ENCODE measurements at regions not wholly inside any gene's neighbourhood (a gene's known extent, or its start where the extent isn't known, plus 50 kb on each side); places are given as distances from the start of the nearest gene placed in this dataset.
"Not testable (repeated sequence)": the region's sequence is repeated elsewhere in the genome, so short reads cannot be mapped to it uniquely, and the experiment has no call there.

DNA sequence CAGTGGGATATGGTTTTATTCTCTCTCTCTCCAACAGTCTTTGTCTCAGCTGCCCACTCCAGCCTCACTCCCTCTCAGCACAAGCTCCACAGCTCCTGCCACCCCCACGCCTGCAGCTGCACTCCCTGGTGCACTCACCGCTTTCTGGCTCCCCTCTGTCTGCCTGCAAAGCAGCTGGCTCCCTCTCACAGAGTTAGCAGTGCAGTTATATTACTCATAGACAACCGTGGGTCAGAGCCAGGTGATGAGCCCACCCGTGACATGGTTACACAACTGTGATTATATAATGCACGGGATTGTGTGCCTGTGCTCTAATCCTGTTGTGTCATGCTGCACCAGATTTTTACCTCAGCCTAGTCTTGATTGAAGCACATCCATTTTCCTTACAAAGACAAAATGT lies 276.9 kb upstream of the CHAC2 start:
- no peak for DNase-seq

DNA sequence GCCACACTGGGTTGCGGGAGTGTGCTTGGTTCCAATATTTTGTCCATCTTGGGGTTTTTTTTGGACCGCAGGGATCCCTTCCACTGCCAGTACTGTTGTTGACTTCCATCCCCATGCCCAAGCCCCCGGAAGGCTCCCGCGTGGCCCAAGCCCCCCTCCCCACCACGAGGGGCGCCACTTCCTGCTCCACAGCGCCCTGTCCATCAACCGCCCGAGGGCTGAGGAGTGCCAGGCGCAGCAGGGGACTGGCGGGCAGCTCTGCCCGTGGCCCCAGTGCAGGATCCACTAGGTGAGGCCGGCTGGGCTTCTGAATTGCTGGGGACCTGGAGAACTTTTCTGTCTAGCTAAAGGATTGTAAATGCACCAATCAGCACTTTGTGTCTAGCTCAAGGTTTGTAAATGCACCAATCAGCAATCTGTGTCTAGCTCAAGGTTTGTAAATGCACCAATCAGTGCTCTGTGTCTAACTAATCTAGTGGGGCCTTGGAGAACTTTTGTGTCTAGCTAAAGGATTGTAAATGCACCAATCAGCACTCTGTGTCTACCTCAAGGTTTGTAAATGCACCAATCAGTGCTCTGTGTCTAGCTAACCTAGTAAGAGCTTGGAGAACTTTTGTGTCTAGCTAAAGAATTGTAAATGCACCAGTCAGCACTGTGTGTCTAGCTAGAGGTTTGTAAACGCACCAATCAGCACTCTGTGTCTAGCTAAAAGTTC lies 281.3 kb upstream of the CHAC2 start:
- not testable (repeated sequence) for DNase-seq

DNA sequence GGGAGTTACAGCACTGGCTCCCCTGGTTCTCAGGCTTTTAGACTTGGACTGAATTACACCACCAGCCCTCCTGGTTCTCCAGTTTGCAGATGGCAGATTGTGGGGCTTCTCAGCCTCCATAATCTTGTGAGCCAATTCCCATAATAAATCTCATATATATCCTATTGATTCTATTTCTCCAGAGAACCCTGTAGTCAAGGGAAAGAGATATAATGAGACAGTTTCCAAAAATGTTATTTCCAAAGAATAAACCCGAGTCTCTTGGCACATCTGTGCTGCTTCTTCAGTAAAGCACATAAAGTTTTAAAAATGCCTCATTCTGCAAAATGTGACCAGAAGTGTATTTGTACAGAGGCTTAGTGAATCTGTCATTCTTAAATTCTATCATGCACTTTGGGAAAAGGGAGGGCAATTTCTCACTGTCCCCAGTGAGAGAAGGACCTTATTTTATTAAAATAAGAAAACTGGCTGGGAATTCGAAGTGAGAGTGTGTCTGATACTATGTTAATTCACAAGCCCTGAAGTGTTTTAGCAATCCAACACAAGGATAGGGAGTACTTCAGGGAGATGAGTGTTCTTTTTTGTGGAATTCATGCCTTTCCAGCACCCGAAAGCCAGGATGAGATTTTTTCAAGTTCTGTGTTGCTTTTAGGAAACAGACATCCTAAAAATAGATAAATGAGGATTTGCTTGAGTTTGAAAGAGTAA lies 282.4 kb upstream of the CHAC2 start:
- no peak for DNase-seq

DNA sequence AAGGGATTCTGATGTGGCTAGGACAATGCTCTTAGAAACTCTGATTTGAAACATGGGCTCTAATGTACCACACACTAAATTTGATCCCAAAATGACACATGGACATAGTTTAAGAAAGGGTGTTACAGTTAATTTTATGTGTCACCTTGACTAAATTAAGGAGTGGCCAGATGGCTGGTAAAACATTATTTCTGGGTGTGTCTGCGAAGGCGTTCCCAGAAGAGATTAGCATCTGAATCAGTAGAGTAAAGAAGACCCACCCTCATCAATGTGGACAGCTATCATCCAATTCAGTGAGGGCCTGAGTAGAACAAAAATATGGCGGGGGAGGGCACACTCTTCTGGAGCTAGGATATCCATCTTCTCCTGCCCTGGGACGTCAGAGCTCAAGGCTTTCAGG lies 283.1 kb upstream of the CHAC2 start:
- peak; percentile 25 for DNase-seq

DNA sequence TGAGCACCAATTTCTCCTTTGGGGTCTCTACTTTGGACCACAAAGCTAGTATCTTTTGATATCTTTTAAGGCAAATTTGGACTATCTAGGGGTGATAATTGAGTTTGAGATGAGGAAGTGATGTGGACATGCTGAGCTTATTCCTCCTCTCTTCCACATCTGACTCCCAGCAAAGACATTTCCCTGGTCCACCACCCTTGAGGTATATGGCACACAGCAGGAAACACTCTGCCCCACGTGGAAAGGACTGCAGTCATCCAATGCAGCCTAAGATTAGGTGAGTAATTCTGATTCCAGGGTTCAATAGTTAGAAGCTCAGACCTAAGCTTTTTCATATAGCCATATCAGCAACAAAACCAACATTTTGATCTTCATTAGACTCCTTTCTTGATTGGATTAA lies 290.1 kb upstream of the CHAC2 start:
- no peak for DNase-seq

DNA sequence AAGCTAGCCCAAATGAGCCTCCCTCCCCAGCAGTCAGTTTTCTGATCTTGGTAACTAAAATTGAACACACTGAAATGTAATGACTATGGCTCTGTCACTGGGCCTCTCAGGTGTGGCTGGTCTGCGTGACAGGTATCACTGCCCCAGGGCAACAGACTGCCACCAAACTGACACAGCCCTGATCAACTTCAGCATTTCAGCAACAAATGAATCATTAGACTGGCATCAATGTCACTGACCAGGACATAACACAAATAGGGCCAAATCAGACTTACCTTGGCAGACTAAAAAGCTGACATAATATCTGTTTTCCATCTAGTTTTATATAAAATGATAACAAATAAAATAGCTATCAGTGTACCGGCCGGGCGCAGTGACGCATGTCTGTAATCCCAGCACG lies 290.8 kb upstream of the CHAC2 start:
- no peak for DNase-seq

DNA sequence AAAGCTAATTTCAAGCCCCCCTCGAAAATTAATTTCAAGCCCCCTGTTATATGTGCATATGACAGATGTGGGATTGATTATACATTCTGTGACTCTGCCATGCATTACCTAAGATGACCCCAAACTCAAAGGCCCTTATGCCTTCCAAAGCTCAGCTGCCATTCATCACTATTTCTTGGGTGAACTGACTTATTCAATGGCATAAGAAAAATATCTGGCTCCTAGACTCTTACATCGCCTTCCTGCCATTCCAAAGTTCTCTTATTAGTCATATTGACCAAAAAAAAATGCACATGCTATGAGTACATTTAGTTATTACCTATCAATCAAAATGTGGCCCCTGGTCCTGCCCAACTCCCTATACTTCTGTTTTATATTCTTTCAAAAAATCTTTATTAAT lies 291.8 kb upstream of the CHAC2 start:
- DNase-seq: no peak

DNA sequence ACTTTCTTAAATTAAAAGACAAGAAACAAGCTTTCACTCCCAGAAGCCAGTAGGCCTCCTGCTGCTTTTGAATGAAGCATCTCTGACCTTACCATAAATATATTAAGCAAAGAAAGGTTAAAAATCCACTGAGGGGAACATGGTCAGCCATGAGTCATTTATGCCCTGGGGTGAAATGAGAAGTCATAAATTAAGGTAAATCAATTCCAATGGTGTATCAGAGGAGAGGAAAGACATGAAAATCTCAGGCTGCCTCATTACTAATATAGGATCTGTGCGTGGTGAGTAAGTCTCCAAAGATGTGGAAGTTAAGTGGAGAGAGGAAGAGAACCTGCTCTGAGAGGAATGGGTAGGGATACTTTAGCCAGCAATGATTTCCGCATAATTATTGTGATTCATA lies 292.3 kb upstream of the CHAC2 start:
- DNase-seq: no peak

DNA sequence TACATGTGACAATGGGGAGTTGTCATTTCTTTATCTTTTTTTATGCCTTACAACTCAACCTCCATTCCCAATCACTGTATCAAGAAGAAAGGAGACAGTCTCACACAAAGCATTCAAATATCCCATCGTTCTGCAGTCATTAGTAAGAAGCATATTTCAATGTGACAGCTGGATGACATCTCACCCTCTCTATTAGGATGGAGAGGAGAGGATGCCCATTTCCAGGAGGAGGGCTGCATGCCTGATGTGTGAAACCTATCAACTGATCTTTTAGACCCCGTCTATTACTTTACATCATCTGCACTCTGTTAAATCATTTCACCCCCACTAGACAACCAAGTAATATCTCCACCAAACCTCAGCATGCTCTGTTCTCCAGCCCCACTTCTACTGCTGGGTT lies 292.7 kb upstream of the CHAC2 start:
- no peak for DNase-seq

DNA sequence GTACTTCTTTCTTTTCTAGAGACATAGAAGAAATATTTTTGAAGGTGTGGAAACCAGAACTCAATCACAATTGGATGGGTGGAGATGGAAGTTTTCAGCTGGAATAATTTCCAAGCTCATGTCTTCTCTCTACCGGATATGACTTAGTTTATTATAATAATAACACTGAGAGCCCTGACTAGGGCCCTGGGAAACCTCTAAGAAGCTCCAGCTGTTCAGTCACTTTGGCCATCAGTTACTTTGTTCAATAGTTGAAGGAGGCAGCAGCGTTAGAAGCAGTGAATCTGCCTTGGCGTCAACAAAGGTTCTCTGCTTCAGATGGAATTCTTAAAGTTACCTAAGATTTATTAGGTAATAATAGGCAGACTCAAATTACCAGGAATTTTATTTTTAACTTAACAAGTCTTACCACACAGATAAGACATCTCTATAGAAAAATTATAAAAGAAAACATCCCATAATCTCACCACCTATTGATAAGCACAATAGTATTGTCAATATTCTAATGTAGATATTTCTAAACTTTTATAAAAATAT lies 293.8 kb upstream of the CHAC2 start:
- DNase-seq: no peak

DNA sequence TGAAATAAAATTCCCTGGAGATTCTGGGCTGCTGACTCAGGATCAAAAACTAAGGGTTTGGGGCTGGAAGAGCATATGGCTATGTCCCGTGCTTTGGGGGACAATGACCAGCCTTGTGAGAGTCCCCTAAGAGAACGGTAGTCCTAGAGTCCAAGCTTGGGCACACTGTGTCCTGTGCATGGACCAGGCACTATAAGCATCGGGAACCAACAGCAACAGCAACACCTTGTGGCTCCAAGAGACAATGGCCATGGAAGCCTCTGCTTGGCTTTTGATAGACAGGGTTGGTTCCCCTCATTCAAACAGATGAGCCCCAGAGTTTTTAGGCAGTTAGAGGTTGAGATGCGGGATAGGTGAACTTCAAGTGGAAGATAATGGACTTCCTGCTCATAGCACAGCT lies 294.4 kb upstream of the CHAC2 start:
- no peak for DNase-seq

DNA sequence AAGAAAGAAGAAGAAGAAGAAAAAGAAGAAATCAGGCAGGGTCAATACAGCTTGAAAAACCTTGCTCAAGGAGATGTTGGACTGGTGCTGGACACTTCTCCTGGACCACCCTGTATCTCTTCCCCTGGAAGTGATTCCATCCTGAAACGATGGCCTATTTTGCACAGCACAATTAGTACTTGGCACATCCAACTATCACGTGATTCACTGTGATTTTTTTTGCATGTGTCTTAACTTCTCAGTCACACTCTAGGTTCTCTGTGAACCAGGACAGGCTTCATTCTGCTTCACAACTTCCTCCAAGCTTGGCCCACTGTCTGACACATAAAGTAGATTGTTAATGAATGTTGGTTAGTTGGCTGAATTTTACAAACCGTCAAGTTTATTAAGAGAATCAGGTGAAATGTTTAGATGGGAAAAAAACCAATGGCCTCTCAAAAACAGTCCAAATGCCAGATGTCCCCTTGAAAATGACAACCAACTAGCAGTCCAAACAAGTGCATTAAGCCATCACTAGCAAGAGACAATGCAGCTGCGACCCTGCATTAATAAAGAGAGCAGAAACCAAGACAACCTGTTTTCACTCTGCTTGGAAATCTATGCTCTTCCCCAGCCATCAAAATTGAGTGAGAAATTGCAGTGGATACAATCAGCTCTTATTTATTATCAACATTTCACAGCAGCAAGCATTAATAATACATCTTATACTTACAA lies 300.0 kb upstream of the CHAC2 start:
- no peak for DNase-seq

DNA sequence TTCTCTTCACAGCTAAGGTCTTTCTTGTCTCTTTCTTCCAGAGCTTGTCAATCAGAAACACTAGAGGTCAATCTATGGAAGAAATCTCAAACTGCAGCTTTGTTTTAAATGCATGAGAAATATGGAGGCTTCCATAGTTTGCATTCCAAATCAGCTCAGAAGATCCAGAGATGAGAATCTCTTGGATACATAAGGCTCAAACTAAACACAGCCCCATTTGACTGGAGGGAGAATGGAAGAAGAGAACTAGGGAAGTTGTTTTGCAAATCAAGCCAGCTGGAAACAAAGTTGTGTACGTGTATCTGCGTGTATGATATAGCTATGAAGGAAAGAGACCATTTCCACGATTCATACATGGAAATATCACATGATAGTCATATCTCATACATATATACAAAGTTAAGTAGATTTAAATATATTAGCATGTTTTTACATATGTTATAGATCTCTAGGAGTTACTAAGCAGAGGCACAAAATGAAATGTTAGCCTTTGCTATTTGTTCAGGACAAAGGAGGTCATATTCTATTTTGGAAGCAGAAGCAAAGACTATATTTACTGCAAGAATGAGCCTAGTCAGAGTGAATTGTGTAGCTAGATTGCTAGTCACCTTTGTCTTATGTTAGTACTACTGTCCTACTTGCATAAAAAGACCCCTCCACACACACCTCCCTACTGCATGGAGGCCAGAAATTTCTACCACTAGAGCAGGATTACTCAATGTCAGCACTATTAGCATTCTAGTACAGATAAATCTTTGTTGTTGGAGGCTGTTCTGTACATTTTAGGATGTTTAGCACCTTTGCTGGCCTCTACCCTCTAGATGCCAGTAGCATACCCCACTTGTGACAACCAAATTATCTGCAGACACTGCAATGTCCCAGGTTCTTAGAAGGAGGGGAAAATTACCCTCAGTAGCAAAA lies 303.5 kb upstream of the CHAC2 start:
- no peak for DNase-seq

DNA sequence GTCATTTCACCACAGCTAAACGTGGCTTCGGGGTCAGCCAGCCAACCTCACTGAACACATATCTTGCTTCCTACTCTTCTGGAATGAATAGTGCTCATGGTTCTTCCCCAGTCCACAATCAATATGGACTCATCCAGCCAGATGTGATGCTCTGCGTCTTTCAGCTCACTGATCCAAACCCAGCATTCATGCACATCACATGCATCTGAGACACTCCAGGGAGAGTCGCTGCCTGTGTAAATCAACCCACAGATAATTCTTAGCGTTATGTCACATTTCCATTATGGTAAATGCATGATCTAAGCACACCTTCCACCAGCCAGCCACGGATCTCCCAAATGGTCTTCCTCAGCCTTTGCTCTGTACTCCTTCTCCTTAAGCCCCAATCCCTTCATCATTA lies 306.7 kb upstream of the CHAC2 start:
- no peak for DNase-seq

DNA sequence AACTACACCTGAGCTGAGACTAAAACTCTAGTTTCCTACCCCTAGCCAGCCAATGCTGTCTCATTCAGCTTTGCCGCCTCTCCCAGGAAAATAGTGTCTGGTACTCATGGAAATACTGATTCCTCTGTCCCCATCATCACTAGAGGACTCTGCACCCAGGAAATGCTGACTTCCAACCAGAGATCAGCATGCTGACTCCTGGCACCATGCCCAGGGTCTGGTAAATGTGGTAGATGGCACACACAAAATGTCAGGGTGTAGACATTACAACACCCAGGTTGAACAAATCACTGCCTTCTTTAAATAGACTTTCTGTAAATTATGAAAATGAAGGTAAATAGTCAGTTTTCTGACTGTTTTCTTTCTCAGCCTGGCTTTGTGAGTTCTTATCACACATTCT lies 307.3 kb upstream of the CHAC2 start:
- DNase-seq: no peak

DNA sequence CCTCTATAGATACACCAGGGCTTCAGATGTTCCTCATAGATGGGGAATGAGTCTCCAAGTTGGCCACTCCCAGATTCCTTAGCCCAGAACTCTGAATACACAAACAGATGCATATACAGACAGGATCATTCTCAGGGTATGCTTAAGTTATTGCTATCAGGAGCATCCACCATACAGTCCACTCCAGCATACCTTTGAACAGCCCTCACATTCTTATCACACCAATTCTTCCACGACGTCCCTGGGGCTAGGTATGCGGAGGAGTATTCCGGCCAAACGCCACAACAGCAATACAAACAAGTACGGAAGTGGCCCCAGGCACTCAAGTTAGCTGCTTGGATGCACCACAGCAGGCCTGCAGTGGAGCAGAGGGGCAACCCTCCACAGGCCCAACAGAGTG lies 312.5 kb upstream of the CHAC2 start:
- no peak for DNase-seq

DNA sequence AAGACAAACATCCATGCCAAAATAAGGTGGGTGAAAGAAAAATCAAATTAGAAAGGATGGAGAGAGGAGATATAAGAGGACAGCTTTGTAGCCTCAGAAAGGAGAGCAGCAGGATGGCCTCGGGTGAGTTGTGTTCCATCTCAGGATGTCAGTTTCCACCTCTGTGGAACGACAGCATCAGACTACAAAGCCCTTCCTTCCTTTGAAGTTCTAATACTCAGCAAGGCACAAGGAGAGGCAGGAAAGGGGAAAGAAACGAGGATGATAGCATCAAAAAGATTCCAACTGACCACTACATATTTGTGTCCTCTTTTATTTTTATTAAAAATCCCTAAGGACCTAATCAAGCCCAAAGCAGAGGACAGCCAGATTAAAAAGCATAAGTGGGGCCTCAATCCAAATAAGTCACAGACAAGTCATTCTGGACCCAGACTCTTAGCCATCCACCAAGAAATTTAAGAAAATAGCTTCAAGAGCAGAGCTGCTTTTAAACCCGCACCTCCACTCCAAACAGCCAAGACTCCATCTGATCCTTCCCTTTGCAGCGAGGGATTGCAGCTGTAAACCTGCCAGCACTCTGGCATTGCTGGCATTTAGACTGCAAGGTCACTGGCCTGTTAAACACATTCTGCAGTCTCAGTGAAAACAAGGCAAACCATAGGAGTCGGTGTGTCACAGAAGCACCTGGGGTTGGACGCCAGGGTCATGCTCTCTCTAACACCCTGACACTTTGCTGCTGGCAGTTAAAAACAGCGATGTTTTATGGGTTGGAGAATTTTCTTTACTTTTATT lies 314.5 kb upstream of the CHAC2 start:
- no peak for DNase-seq

DNA sequence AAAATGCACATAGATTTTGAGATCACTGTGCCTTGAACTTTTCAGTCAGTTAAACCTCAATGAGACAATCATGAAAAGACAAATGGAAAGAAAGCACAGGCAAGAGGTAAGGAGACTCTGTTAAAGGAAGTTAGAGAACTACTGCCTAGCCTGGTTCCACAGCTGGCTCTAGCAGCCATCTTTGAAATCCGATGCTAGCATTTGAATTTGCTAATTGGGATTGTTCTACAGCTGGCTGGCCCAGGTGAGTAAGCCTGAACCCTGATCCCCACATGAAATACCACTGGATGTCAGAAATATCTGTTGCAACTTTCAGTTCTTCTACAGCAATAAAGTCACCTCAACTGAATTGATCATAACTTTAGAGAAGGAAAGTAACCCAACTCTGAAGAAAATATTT lies 315.2 kb upstream of the CHAC2 start:
- no peak for DNase-seq

DNA sequence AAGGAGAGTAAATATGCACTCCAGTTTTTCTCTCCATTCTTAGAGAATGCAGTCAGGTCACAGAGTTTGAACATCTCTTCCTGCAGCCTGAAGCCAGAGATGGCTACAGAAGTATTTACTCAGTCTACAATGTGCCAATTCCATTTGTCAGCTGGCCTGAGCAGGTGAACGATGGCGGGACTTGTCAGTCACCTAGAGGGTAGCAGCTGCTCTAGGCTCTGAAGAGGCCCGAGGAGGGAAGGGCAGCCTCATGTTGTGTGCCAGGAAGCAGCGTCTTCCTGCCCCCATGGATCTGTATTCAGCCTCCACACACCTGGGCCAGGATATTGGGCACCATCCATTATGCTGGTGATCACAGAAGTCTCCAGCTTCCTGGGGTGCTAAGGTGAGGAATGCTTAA lies 316.7 kb upstream of the CHAC2 start:
- DNase-seq: no peak

DNA sequence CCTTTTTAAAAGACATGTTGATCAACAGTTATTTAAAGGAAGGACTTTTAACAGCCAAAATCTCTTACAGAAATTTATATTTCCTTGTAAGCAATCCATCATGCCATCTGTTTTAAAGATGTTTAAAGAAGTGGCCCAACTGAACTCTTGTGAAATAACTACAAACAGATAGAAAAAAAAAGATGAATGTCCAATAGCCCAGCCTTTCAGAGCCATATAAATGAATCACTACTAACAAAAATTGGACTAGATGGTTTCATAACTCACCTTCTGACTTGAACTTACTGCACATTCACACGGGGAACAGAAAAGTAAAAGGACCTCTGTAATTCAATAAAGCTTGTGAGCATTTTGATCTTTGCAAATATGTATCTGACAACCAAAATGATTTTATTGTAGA lies 319.0 kb upstream of the CHAC2 start:
- DNase-seq: no peak

DNA sequence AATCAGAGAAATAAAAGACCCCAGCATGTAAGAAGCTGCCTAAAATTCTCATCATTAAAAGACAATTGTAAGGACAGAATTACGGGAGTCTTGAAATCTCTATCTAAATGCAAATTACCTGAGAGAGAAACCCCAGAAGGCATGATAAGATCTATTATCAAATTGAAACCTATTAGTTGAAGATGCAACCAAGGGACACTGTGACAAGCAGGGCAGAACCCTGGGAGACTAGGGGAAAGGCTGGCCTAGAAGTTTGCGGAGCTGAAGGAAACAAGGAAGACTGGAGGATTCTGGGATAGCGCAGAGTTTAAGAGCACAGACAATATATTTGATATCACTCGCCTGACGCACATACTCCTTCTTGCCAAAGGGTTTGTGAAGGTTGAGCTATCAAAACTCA lies 319.5 kb upstream of the CHAC2 start:
- no peak for DNase-seq
